RWPE2 (cell line): ENCODE measurements at regions not wholly inside any gene's neighbourhood (a gene's known extent, or its start where the extent isn't known, plus 50 kb on each side); places are given as distances from the start of the nearest gene placed in this dataset.

ENCODE experiments used
- ATAC-seq: fragments of 200-7000 bp; cut with Tn5 transposase; 3 replicates; pipeline ENCODE4 v1.9.1; 2021; ENCODE audit warnings: low read depth
- DNase-seq: peaks from one replicate; pipeline ENCODE4 v3.0.0-alpha.2; 2020; ENCODE audit warnings: low spot score
- H3K27ac ChIP-seq: fragments of 450-650 bp; 2 replicates; pipeline ENCODE4 v1.5.1; 2017; ENCODE audit warnings: mild to moderate bottlenecking; ENCODE audit not compliant: poor library complexity, severe bottlenecking
- H3K27me3 ChIP-seq: fragments of 250-450 bp; sonication (Bioruptor Pico); 2 replicates; pipeline ENCODE4 v1.5.1; 2021; ENCODE audit warnings: mild to moderate bottlenecking, moderate library complexity; ENCODE audit not compliant: insufficient read depth, poor library complexity, severe bottlenecking
- H3K36me3 ChIP-seq: fragments of 250-450 bp; sonication (Bioruptor Pico); 2 replicates; pipeline ENCODE4 v1.5.1; 2020; ENCODE audit warnings: low read depth, mild to moderate bottlenecking, moderate library complexity
- H3K4me1 ChIP-seq: fragments of 250-450 bp; sonication (Bioruptor Pico); 2 replicates; pipeline ENCODE4 v1.5.1; 2021; ENCODE audit warnings: mild to moderate bottlenecking, moderate library complexity; ENCODE audit not compliant: insufficient read depth, poor library complexity, severe bottlenecking
- H3K4me3 ChIP-seq: fragments of 250-450 bp; sonication (Bioruptor Pico); 2 replicates; pipeline ENCODE4 v1.5.1; 2021; ENCODE audit warnings: mild to moderate bottlenecking, moderate library complexity; ENCODE audit not compliant: severe bottlenecking
- H3K9me3 ChIP-seq: fragments of 250-450 bp; sonication (Bioruptor Pico); 2 replicates; pipeline ENCODE4 v1.5.1; 2021; ENCODE audit warnings: mild to moderate bottlenecking, moderate library complexity; ENCODE audit not compliant: severe bottlenecking
- CTCF ChIP-seq: fragments of 450-650 bp; IDR thresholded peaks from one replicate; pipeline ENCODE4 v1.5.1; 2017; ENCODE audit warnings: mild to moderate bottlenecking, moderate library complexity; ENCODE audit not compliant: poor library complexity, severe bottlenecking

DNA sequence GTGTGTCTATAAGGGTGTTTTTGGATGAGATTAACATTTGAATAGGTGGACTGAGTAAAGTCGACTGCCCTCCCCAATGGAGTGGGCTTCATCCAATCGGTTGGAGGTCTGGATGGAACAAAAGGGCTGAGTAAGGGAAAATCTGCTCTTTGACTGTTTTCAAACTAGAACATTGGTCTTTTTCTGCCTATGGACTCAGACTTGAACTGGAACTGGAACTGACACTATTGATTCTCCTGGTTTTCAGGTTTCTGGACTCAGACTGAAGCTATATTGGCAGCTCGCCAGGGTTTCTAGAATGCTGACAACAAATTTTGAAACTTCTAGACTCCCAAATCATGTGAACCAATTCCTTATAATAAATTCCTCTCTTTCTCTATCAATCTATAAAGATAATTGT is 498.9 kb upstream of the EPHA7 start:
- ATAC-seq: no peak

DNA sequence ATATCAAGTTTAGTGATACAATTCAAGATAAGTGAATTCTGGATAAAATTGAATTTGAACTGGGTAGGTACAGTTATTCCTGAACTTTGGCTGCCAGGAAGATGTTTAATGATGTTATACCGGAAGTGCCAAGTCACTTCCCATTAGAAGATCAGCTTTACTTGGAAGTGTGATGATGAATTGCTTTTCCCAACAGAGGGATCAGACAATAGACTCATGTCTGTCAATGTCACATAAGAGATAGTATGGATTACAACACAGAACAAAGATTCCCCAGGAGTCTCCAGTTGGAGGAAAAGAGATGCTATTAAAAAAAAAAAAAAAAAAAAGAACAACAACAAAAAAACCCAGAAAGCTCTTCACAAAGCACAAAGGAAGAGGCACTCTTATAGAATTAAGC is 497.9 kb upstream of the EPHA7 start:
- DNase-seq (no peak), ATAC-seq (no peak)
- TF ChIP-seq CTCF: no peak
- Histone ChIP-seq H3K27me3 (no peaks in the 10 kb centered on the region), H3K27ac (no peak overlapping the region), H3K9me3 (no peaks in the 10 kb centered on the region), H3K4me3 (no peak overlapping the region), H3K36me3 (no peaks in the 10 kb centered on the region), H3K4me1 (no peaks in the 10 kb centered on the region)

More for the DNA sequence above, 498.9 kb upstream of the EPHA7 start:
- no peak for TF ChIP-seq CTCF
- Histone ChIP-seq H3K27me3 (no peaks in the 10 kb centered on the region), H3K9me3 (no peaks in the 10 kb centered on the region), H3K36me3 (no peaks in the 10 kb centered on the region), H3K27ac (no peak overlapping the region), H3K4me3 (no peak overlapping the region), H3K4me1 (no peaks in the 10 kb centered on the region)
- DNase-seq: no peak

- no peaks in the 10 kb centered on the region for H3K27me3 ChIP-seq
- no peaks in the 10 kb centered on the region for H3K4me1 ChIP-seq
- H3K4me3 ChIP-seq: no peak overlapping the region
- ATAC-seq (no peak), DNase-seq (no peak)
- TF ChIP-seq CTCF: no peak
- H3K27ac ChIP-seq: no peak overlapping the region
- H3K9me3 ChIP-seq: no peaks in the 10 kb centered on the region
- H3K36me3 ChIP-seq: no peaks in the 10 kb centered on the region
Observed at GRCh38 chr6:93916716-93917115, 497.4 kb upstream of the EPHA7 start.

DNA sequence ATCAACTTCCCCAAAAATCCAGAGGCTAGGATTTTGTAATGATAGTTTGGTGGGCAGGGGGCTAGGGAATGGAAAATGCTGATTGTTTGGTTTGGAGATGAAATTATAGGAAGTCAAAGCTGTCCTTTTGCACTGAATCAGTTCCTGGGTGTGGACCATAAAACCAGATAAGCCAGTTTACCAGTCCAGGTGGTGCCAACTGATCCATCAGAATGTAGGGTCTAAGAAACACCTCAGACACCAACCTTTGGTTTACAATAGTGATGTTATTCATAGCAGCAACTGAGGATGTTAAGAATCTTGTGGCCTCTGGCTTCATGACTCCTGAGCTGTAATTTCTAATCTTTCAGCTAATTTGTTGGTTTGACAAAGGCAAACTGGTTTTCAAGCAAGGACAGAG is 496.6 kb upstream of the EPHA7 start:
- no peak overlapping the region for H3K4me3 ChIP-seq
- ATAC-seq: no peak

DNA sequence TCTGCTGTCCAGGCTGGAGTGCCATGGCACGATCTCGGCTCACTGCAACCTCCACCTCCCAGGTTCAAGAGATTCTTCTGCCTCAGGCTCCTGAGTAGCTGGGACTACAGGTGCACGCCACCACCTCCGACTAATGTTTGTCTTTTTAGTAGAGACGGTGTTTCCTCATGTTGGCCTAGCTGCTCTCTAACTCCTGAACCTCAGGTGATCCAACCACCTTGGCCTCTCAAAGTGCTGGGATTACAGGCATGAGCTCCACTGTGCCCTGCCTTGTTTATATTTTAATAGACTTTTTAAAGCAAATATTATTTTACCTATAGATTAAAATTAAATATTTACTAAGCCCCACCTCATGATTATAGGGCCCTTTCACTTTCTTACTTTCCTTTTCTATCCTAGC is 483.2 kb upstream of the EPHA7 start:
- no peak for TF ChIP-seq CTCF

More for the DNA sequence above, 496.6 kb upstream of the EPHA7 start:
- no peaks in the 10 kb centered on the region for H3K36me3 ChIP-seq
- no peak for TF ChIP-seq CTCF
- H3K27me3 ChIP-seq: no peaks in the 10 kb centered on the region
- no peaks in the 10 kb centered on the region for H3K9me3 ChIP-seq
- H3K27ac ChIP-seq: no peak overlapping the region
- H3K4me1 ChIP-seq: no peaks in the 10 kb centered on the region
- no peak for DNase-seq

More for the DNA sequence above, 483.2 kb upstream of the EPHA7 start:
- Histone ChIP-seq H3K27me3 (no peaks in the 10 kb centered on the region), H3K4me1 (no peaks in the 10 kb centered on the region), H3K36me3 (no peaks in the 10 kb centered on the region), H3K9me3 (no peaks in the 10 kb centered on the region), H3K27ac (no peak overlapping the region), H3K4me3 (no peak overlapping the region)
- ATAC-seq (no peak), DNase-seq (no peak)
